GM18909 (cell line): ENCODE measurements at regions not wholly inside any gene's neighbourhood (a gene's known extent, or its start where the extent isn't known, plus 50 kb on each side); places are given as distances from the start of the nearest gene placed in this dataset.

Experiments used
- ATAC-seq: cut with Tn5 transposase; IDR thresholded peaks from one replicate; pipeline ENCODE4 v1.9.1; 2021; ENCODE audit warnings: mild to moderate bottlenecking; ENCODE audit not compliant: unreplicated experiment, poor library complexity

GRCh38 chr4:95985791-95986550 lies 146.1 kb downstream of the PDHA2 start:
- no peak for ATAC-seq

- ATAC-seq = no peak
These were observed 148.0 kb downstream of the PDHA2 start for GRCh38 chr4:95987851-95988250.

GRCh38 chr4:95998311-95998710 lies 158.4 kb downstream of the PDHA2 start:
- ATAC-seq = no peak

GRCh38 chr4:96003951-96004740 lies 164.3 kb downstream of the PDHA2 start:
- ATAC-seq = no peak

- ATAC-seq = no peak
These were observed 169.7 kb downstream of the PDHA2 start for GRCh38 chr4:96009427-96010119.

- no peak for ATAC-seq
These were observed 172.8 kb downstream of the PDHA2 start for GRCh38 chr4:96012687-96013086.

- ATAC-seq = no peak
These were observed 176.9 kb downstream of the PDHA2 start for GRCh38 chr4:96016634-96017299.

GRCh38 chr4:96025011-96025410 lies 185.1 kb downstream of the PDHA2 start:
- no peak for ATAC-seq

GRCh38 chr4:96035727-96036126 lies 195.8 kb downstream of the PDHA2 start:
- ATAC-seq = no peak

GRCh38 chr4:96036781-96037180 lies 196.9 kb downstream of the PDHA2 start:
- ATAC-seq = no peak

GRCh38 chr4:96037705-96038104 lies 197.8 kb downstream of the PDHA2 start:
- ATAC-seq = no peak

GRCh38 chr4:96039217-96039616 lies 199.3 kb downstream of the PDHA2 start:
- ATAC-seq = no peak

GRCh38 chr4:96039803-96040436 lies 200.0 kb downstream of the PDHA2 start:
- no peak for ATAC-seq

- no peak for ATAC-seq
These were observed 205.1 kb downstream of the PDHA2 start for GRCh38 chr4:96044971-96045370.

GRCh38 chr4:96052827-96053226 lies 212.9 kb downstream of the PDHA2 start:
- ATAC-seq = no peak

- ATAC-seq = no peak
These were observed 216.5 kb downstream of the PDHA2 start for GRCh38 chr4:96056346-96056934.

GRCh38 chr4:96063639-96064038 lies 223.7 kb downstream of the PDHA2 start:
- ATAC-seq = no peak

GRCh38 chr4:96073461-96073860 lies 233.6 kb downstream of the PDHA2 start:
- no peak for ATAC-seq

GRCh38 chr4:96092151-96092705 lies 252.3 kb downstream of the PDHA2 start:
- ATAC-seq = no peak
